Right atrium auricular region (tissue), 2 donors: ENCODE measurements at regions not wholly inside any gene's neighbourhood (a gene's known extent, or its start where the extent isn't known, plus 50 kb on each side); places are given as distances from the start of the nearest gene placed in this dataset.

ENCODE experiments used
- DNase-seq: peaks from one replicate; pipeline ENCODE4 v3.0.0-alpha.2; 2019; ENCODE audit warnings: low spot score
- H3K27ac ChIP-seq, 2 donors: fragments of 200-600 bp; sonication (generic); 1 replicate in 1 of 2; 2 replicates in 1 of 2; pipeline ENCODE4 v1.5.1; 2016 to 2019
- H3K27me3 ChIP-seq, 2 donors: fragments of 200-600 bp; sonication (generic); one replicate each; pipeline versions ENCODE4 v1.5.1 to v1.6.0; 2017 to 2019
- H3K36me3 ChIP-seq: fragments of 200-600 bp; sonication (generic); one replicate; pipeline ENCODE4 v1.5.1; 2016
- H3K4me1 ChIP-seq, 2 donors: fragments of 200-600 bp; sonication (generic); one replicate each; pipeline versions ENCODE4 v1.5.1 to v1.6.0; 2017 to 2019
- H3K4me3 ChIP-seq, 2 donors: fragments of 200-600 bp; sonication (generic); 1 replicate in 1 of 2; 2 replicates in 1 of 2; pipeline ENCODE4 v1.5.1; 2017 to 2019; ENCODE audit warnings: mild to moderate bottlenecking in 1 of 2, moderate library complexity in 1 of 2
- H3K9me3 ChIP-seq, 2 donors: fragments of 200-600 bp; sonication (generic); one replicate each; pipeline ENCODE4 v1.5.1; 2019
- TF ChIP-seq, protein P1 (sequence below), 2 donors: fragments of 200-600 bp; sonication (generic); IDR thresholded peaks; one replicate each; pipeline ENCODE4 v1.5.1; 2019; ENCODE audit warnings: antibody characterized with exemption in 2 of 2

DNA sequence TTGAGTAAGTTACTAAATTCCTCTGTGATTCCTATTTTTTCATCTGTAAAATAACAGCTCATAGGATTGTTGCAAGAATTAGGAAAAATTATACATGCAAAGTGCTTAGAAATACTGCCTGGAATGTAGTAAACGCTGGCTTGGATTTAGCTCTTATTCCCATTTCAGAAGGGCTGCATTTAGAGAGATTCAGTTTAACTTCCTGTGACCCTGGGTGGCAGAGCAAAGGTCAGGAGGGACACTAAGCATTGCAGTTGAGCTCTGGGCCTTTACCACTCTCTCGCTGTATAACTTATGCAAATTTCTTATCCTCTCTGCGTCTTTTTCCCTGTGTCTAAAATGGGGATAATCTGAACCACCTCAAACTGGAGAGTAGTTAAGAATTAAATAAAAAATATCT is 241.0 kb upstream of the POU3F1 start:
- H3K4me1 ChIP-seq, result peaks cover 0 to 11% of the 10 kb centered on the region in 2 donors
- no peak for DNase-seq
- H3K27ac ChIP-seq, result no peak overlapping the region
- H3K36me3 ChIP-seq, result no peaks in the 10 kb centered on the region
- no peaks in the 10 kb centered on the region for H3K9me3 ChIP-seq
- TF ChIP-seq, protein P1, sequence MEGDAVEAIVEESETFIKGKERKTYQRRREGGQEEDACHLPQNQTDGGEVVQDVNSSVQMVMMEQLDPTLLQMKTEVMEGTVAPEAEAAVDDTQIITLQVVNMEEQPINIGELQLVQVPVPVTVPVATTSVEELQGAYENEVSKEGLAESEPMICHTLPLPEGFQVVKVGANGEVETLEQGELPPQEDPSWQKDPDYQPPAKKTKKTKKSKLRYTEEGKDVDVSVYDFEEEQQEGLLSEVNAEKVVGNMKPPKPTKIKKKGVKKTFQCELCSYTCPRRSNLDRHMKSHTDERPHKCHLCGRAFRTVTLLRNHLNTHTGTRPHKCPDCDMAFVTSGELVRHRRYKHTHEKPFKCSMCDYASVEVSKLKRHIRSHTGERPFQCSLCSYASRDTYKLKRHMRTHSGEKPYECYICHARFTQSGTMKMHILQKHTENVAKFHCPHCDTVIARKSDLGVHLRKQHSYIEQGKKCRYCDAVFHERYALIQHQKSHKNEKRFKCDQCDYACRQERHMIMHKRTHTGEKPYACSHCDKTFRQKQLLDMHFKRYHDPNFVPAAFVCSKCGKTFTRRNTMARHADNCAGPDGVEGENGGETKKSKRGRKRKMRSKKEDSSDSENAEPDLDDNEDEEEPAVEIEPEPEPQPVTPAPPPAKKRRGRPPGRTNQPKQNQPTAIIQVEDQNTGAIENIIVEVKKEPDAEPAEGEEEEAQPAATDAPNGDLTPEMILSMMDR (IDR thresholded peaks at IDR 0.05), result no peak
- H3K27me3 ChIP-seq, result no peaks in the 10 kb centered on the region
- H3K4me3 ChIP-seq, result no peak overlapping the region

DNA sequence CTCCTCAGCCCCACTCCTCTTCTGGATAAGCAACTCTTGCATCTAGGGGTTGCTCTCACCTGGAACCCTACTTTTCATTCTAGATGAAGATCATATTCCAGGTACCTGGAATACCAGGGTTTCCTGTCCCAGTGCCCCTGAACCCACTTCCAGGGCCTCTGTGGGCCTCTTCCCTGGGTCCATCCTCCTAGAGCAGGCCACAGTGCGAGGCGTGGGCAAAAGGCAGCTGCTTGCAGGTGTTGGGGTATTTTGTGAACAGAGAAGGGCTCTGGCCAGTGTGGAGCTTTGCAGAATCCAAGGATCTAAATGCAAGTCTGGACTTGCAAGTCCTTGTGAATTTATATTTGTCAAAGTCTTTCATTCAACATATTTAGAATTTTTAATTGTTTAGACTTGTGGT is 240.4 kb upstream of the POU3F1 start:
- no peak for DNase-seq
- peaks cover 0 to 6% of the 10 kb centered on the region in 2 donors for H3K4me1 ChIP-seq
- no peaks in the 10 kb centered on the region for H3K27me3 ChIP-seq
- TF ChIP-seq, protein P1 (IDR thresholded peaks at IDR 0.05), result no peak
- no peaks in the 10 kb centered on the region for H3K9me3 ChIP-seq
- H3K36me3 ChIP-seq, result no peaks in the 10 kb centered on the region
- no peak overlapping the region for H3K27ac ChIP-seq
- H3K4me3 ChIP-seq, result no peak overlapping the region

DNA sequence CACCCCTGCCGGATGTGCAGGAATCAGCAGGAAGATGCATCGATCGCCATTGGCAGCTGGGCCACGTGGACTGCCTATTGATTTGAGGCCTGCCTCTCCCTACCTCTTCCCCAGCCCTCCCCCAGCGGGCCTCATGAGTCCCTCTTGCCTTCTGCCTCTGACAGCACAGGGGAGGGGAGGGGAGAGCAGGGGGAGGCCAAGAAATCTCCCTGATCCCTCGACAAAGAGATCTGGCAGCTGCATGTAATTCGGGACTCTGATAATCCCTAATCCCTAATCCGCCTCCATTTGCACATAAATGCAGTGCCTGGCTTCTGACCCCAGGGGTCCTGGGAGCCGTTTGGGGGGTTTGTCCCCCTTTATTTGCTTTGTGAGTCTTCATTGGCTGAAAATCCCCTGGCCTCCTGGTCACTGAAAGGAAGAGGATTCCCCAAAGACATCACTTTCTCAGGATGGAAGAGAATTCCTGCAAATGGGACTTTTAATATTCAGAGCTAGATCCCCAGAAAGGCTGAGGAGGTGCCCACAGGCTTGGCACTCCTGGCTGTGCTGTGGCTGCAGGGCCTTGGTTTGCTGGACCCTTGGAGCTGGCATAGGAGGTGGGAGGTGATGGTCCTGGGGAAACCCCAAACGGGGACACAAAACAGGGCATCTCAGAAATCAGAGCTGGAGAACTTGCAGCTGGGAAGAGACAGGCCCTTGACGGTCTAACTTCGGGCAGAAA is 239.4 kb upstream of the POU3F1 start:
- TF ChIP-seq, protein P1 (IDR thresholded peaks at IDR 0.05), result no peak
- Histone ChIP-seq H3K27ac (no peak overlapping the region), H3K9me3 (no peaks in the 10 kb centered on the region), H3K27me3 (no peaks in the 10 kb centered on the region), H3K4me3 (no peak overlapping the region), H3K36me3 (no peaks in the 10 kb centered on the region), H3K4me1 (no peaks in the 10 kb centered on the region)
- DNase-seq, result no peak

DNA sequence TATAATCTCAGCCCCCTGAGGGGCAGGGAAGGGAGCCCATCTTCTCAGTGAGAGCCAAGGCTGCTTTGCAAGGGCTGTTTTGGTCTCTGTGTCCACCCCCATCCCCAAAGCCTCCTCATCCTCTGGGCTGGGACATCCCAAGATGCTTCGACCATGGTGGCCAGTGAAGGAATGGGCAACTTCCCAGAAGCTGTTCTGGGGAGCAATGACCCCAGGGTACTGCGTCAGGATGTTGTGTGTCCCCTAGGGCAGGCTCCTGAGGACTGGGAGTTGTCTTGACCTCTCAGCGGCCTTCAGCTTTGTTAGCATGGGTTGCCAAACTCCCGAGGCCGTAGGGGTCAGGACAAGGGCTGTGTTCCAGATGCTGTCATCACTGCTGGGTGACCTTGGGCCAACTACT is 238.4 kb upstream of the POU3F1 start:
- TF ChIP-seq, protein P1 (IDR thresholded peaks at IDR 0.05), result no peak
- DNase-seq, result no peak

DNA sequence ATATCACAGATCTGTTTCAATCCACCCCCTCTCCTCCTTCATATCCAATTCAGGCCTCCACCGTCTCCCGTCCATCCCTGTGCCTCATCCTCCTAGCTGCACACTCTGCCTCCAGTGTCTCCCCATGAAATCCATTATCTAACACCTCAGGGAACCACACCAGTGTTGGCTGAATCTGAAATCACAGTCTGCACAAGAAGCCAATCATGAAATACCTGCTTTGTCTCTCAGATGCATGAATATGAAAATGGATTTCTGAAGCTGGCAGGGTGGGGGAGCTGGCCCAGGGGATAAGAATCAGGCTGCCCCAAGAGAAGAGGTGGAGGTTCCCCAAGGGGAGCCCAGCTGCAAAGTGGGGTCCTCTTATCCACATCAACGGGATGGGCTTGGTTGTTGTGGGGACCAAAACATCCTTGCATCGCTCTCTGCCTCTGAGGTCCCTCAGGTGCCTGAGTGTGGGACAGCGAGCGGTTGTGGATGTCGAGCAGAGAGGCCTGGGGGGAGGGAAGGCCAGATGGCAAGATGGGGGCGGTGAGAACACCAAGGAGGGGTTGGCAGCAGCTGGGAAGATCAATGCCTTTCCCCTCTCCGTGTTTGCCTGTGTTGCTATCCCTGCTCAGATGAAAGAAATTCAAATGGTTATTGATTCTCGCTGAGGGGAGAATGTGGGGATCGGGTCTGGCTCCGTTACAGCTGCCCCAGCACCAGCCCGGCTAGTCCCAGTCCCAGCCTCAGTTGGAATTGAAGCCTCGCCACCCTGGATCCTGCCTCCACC is 237.3 kb upstream of the POU3F1 start:
- Histone ChIP-seq H3K4me1 (no peaks in the 10 kb centered on the region), H3K27me3 (no peaks in the 10 kb centered on the region), H3K36me3 (no peaks in the 10 kb centered on the region), H3K9me3 (peaks cover 0 to 10% of the 10 kb centered on the region in 2 donors), H3K27ac (no peak overlapping the region), H3K4me3 (no peak overlapping the region)
- no peak for DNase-seq
- TF ChIP-seq, protein P1 (IDR thresholded peaks at IDR 0.05), result no peak

More for the DNA sequence above, 238.4 kb upstream of the POU3F1 start:
- Histone ChIP-seq H3K36me3 (no peaks in the 10 kb centered on the region), H3K4me1 (no peaks in the 10 kb centered on the region), H3K27ac (no peak overlapping the region), H3K27me3 (no peaks in the 10 kb centered on the region), H3K4me3 (no peak overlapping the region), H3K9me3 (no peaks in the 10 kb centered on the region)
